IMR-90 (cell line): ENCODE measurements at regions not wholly inside any gene's neighbourhood (a gene's known extent, or its start where the extent isn't known, plus 50 kb on each side); places are given as distances from the start of the nearest gene placed in this dataset.

Source experiments
- ATAC-seq: fragments of 200-7000 bp; cut with Tn5 transposase; 2 replicates; pipeline ENCODE4 v1.9.1; 2020; ENCODE audit warnings: low read depth, mild to moderate bottlenecking, moderate library complexity
- BruUV-seq: library from RNA; stranded (reverse); fragments of 400-500 nt; replicated peaks from 2 replicates; lab custom pipeline; 2021; lab: Mats Ljungman, UMichigan
- CTCF ChIA-PET: fragments of 300-600 bp; formaldehyde crosslinking; extraction: SDS; loops from one replicate; lab custom pipeline; 2021; ENCODE audit warnings: antibody characterized with exemption; lab: Yijun Ruan, JAX
- POLR2A ChIA-PET: fragments of 300-600 bp; sonication (Branson Sonifier 250); formaldehyde crosslinking; loops from one replicate; lab custom pipeline; 2022; ENCODE audit warnings: antibody characterized with exemption; ENCODE audit not compliant: unreplicated experiment; lab: Charles Lee
- DNase-seq: peaks from one replicate; pipeline ENCODE4 v3.0.0; 2013
- H2AFZ ChIP-seq: replicated peaks from 2 replicates; pipeline ENCODE3; 2013; ENCODE audit warnings: low read length, mild to moderate bottlenecking; ENCODE audit not compliant: poor library complexity
- H2AK5ac ChIP-seq: 2 replicates; pipeline ENCODE4 v1.6.1; 2013; ENCODE audit warnings: low read depth, low read length, inconsistent platforms
- H2AK9ac ChIP-seq: replicated peaks from 2 replicates; pipeline ENCODE3; 2013; ENCODE audit warnings: mild to moderate bottlenecking, low read depth, low read length, moderate library complexity; ENCODE audit not compliant: poor library complexity
- H2BK120ac ChIP-seq: 2 replicates; pipeline ENCODE4 v1.6.1; 2013; ENCODE audit warnings: low read depth, low read length, inconsistent platforms
- H2BK15ac ChIP-seq: 3 replicates; pipeline ENCODE4 v1.6.1; 2013; ENCODE audit warnings: low read depth, low read length, inconsistent platforms
- H2BK20ac ChIP-seq: 2 replicates; pipeline ENCODE4 v1.6.1; 2013; ENCODE audit warnings: low read depth, mild to moderate bottlenecking, inconsistent platforms, low read length, moderate library complexity
- H2BK5ac ChIP-seq: 2 replicates; pipeline ENCODE4 v1.6.1; 2013; ENCODE audit warnings: mild to moderate bottlenecking, low read depth, low read length, inconsistent platforms; ENCODE audit not compliant: poor library complexity, severe bottlenecking
- H3K14ac ChIP-seq: replicated peaks from 2 replicates; pipeline ENCODE4 v1.6.1; 2013; ENCODE audit warnings: low read depth, low read length, inconsistent platforms
- H3K18ac ChIP-seq: 2 replicates; pipeline ENCODE4 v1.6.1; 2013; ENCODE audit warnings: low read depth, low read length, control low read depth
- H3K23ac ChIP-seq: 2 replicates; pipeline ENCODE4 v1.6.1; 2013; ENCODE audit warnings: low read depth, low read length, inconsistent platforms
- H3K27ac ChIP-seq: 2 replicates; pipeline ENCODE4 v1.5.1; 2013; ENCODE audit warnings: mild to moderate bottlenecking, control low read depth, low read length; ENCODE audit not compliant: insufficient read depth
- H3K27me3 ChIP-seq: 2 replicates; pipeline ENCODE4 v1.6.1; 2013; ENCODE audit warnings: low read length; ENCODE audit not compliant: control insufficient read depth, insufficient read depth
- H3K36me3 ChIP-seq: 2 replicates; pipeline ENCODE4 v1.6.1; 2013; ENCODE audit warnings: low read length, mixed read lengths; ENCODE audit not compliant: control insufficient read depth, insufficient read depth
- H3K4ac ChIP-seq: 2 replicates; pipeline ENCODE4 v1.6.1; 2013; ENCODE audit warnings: low read depth, low read length, inconsistent platforms
- H3K4me1 ChIP-seq: 2 replicates; pipeline ENCODE4 v1.6.1; 2013; ENCODE audit warnings: low read length, mixed read lengths; ENCODE audit not compliant: control insufficient read depth, insufficient read depth
- H3K4me2 ChIP-seq: 2 replicates; pipeline ENCODE4 v1.6.1; 2013; ENCODE audit warnings: low read depth, mild to moderate bottlenecking, control low read depth, low read length, moderate library complexity
- H3K4me3 ChIP-seq: 2 replicates; pipeline ENCODE4 v1.5.1; 2013; ENCODE audit warnings: low read depth, mild to moderate bottlenecking, control low read depth, low read length, moderate library complexity; ENCODE audit not compliant: insufficient read depth
- H3K56ac ChIP-seq: 2 replicates; pipeline ENCODE4 v1.6.1; 2013; ENCODE audit warnings: low read length, inconsistent platforms; ENCODE audit not compliant: insufficient read depth; ENCODE audit errors: extremely low read depth
- H3K79me1 ChIP-seq, 2 experiments: 2 replicates each; pipeline ENCODE4 v1.6.1; 2013; ENCODE audit warnings: low read length in 2 of 2, inconsistent platforms in 1 of 2, low read depth in 1 of 2
- H3K9ac ChIP-seq: 2 replicates; pipeline ENCODE4 v1.6.1; 2013; ENCODE audit warnings: low read depth, low read length, control low read depth
- H3K9me1 ChIP-seq: 2 replicates; pipeline ENCODE4 v1.6.1; 2013; ENCODE audit warnings: low read length, inconsistent platforms; ENCODE audit not compliant: insufficient read depth
- H3K9me3 ChIP-seq: 2 replicates; pipeline ENCODE4 v1.6.1; 2013; ENCODE audit warnings: low read length; ENCODE audit not compliant: control insufficient read depth, insufficient read depth
- H4K20me1 ChIP-seq: 2 replicates; pipeline ENCODE4 v1.6.1; 2013; ENCODE audit warnings: low read length, inconsistent platforms; ENCODE audit not compliant: insufficient read depth
- H4K5ac ChIP-seq: 2 replicates; pipeline ENCODE4 v1.6.1; 2013; ENCODE audit warnings: mild to moderate bottlenecking, low read depth, low read length, control low read depth
- H4K8ac ChIP-seq, 2 experiments: 2 replicates each; pipeline ENCODE4 v1.6.1; 2013; ENCODE audit warnings: low read depth in 2 of 2, low read length in 2 of 2, control low read depth in 1 of 2, inconsistent platforms in 1 of 2
- H4K91ac ChIP-seq: 2 replicates; pipeline ENCODE4 v1.6.1; 2013; ENCODE audit warnings: low read depth, low read length, inconsistent platforms; ENCODE audit not compliant: insufficient read depth
- BHLHE40 ChIP-seq: fragments of 150-350 bp; IDR thresholded peaks from 2 replicates; pipeline ENCODE4 v1.6.1; 2016; ENCODE audit warnings: mild to moderate bottlenecking, low read depth, low read length
- CEBPB ChIP-seq: IDR thresholded peaks from 2 replicates; pipeline ENCODE4 v1.6.1; 2012; ENCODE audit warnings: low read depth, low read length, improper control_type of control experiment
- CHD1 ChIP-seq: IDR thresholded peaks from 2 replicates; pipeline ENCODE4 v1.6.1; 2012; ENCODE audit warnings: low read depth, low read length, improper control_type of control experiment
- CTCF ChIP-seq: conservative IDR thresholded peaks from 2 replicates; pipeline ENCODE4 v1.5.1; 2012; ENCODE audit warnings: mild to moderate bottlenecking, low read depth, low read length, improper control_type of control experiment
- ELK1 ChIP-seq: fragments of 150-350 bp; IDR thresholded peaks from 2 replicates; pipeline ENCODE4 v1.6.1; 2016; ENCODE audit warnings: low read depth, mild to moderate bottlenecking, low read length, moderate library complexity, borderline replicate concordance
- FOS ChIP-seq: fragments of 150-350 bp; IDR thresholded peaks from 2 replicates; pipeline ENCODE4 v1.6.1; 2016; ENCODE audit warnings: low read depth, low read length
- MAFK ChIP-seq: IDR thresholded peaks from 2 replicates; pipeline ENCODE4 v1.6.1; 2012; ENCODE audit warnings: low read depth, low read length, improper control_type of control experiment
- MAZ ChIP-seq: IDR thresholded peaks from 2 replicates; pipeline ENCODE4 v1.6.1; 2012; ENCODE audit warnings: low read depth, mild to moderate bottlenecking, low read length, improper control_type of control experiment, moderate library complexity, borderline replicate concordance
- MXI1 ChIP-seq: IDR thresholded peaks from 2 replicates; pipeline ENCODE4 v1.6.1; 2012; ENCODE audit warnings: low read depth, mild to moderate bottlenecking, low read length, moderate library complexity, borderline replicate concordance
- NFE2L2 ChIP-seq: fragments of 150-350 bp; IDR thresholded peaks from 2 replicates; pipeline ENCODE4 v1.6.1; 2016; ENCODE audit warnings: low read depth, mild to moderate bottlenecking, low read length
- POLR2A ChIP-seq: IDR thresholded peaks from 2 replicates; pipeline ENCODE4 v1.6.1; 2012; ENCODE audit warnings: mild to moderate bottlenecking, low read depth, low read length
- RAD21 ChIP-seq: IDR thresholded peaks from 2 replicates; pipeline ENCODE4 v1.6.1; 2012; ENCODE audit warnings: low read length, improper control_type of control experiment
- RCOR1 ChIP-seq: IDR thresholded peaks from 2 replicates; pipeline ENCODE4 v1.6.1; 2012; ENCODE audit warnings: mild to moderate bottlenecking, low read length, improper control_type of control experiment; ENCODE audit not compliant: insufficient replicate concordance
- RFX5 ChIP-seq: IDR thresholded peaks from 2 replicates; pipeline ENCODE4 v1.8.0; 2012; ENCODE audit warnings: low read depth, mild to moderate bottlenecking, low read length, moderate library complexity
- SMC3 ChIP-seq: fragments of 150-350 bp; IDR thresholded peaks from 2 replicates; pipeline ENCODE4 v1.6.1; 2016; ENCODE audit warnings: low read depth, mild to moderate bottlenecking, antibody characterized with exemption, low read length, moderate library complexity
- USF2 ChIP-seq: fragments of 150-350 bp; IDR thresholded peaks from 2 replicates; pipeline ENCODE4 v1.6.1; 2017; ENCODE audit warnings: mild to moderate bottlenecking, antibody characterized with exemption, low read length, low read depth
- WGBS, 2 experiments: methylation state at CpG; one replicate each; pipeline versions ENCODE4 v1.1.5 to v1.1.7; 2013; ENCODE audit warnings: missing lambda C conversion rate in 2 of 2; ENCODE audit not compliant: insufficient read length in 1 of 2; ENCODE audit errors: extremely low coverage in 2 of 2; 5-methylcytosine and 5-hydroxymethylcytosine counted together
- dilution Hi-C: fragments of 300-500 bp; cut with HindIII; formaldehyde crosslinking; loops from one replicate; pipeline ENCODE4 v1.14.3; 2018; ENCODE audit warnings: low sequenced_read_pairs; ENCODE audit not compliant: unreplicated experiment
- in situ Hi-C: fragments of 300-500 bp; cut with MboI; formaldehyde crosslinking; loops from 3 replicates; pipeline ENCODE4 v1.14.3; 2019; ENCODE audit warnings: low sequenced_read_pairs, inconsistent platforms, mixed read lengths
- intact Hi-C: fragments of 100-400 bp; cut with micrococcal nuclease; formaldehyde crosslinking; loops from 2 replicates; pipeline ENCODE4 v1.10.0; 2022

- H3K56ac ChIP-seq = no peak overlapping the region
- ATAC-seq (no peak), DNase-seq (no peak)
- intact Hi-C loops = no loop called here
- H3K9me1 ChIP-seq = no peaks in the 10 kb centered on the region
- no peak overlapping the region for H3K18ac ChIP-seq
- no peaks in the 10 kb centered on the region for H3K4me1 ChIP-seq
- H2AFZ ChIP-seq = no peak overlapping the region
- H4K20me1 ChIP-seq = no peaks in the 10 kb centered on the region
- H3K36me3 ChIP-seq = no peaks in the 10 kb centered on the region
- POLR2A ChIA-PET = no interaction called here
- H4K8ac ChIP-seq = no peak overlapping the region
- H3K14ac ChIP-seq = no peak overlapping the region
- no peak overlapping the region for H2AK9ac ChIP-seq
- H4K5ac ChIP-seq = no peak overlapping the region
- H3K4me3 ChIP-seq = no peak overlapping the region
- no peak overlapping the region for H3K9ac ChIP-seq
- no peaks in the 10 kb centered on the region for H3K79me1 ChIP-seq
- no peaks in the 10 kb centered on the region for H3K27me3 ChIP-seq
- H4K91ac ChIP-seq = no peak overlapping the region
- no peak overlapping the region for H2BK20ac ChIP-seq
- no peak for TF ChIP-seq USF2
- no peak for TF ChIP-seq BHLHE40
- no peak for TF ChIP-seq RAD21
- TF ChIP-seq MAFK = no peak
- TF ChIP-seq CHD1 = no peak
- TF ChIP-seq RCOR1 = no peak
- TF ChIP-seq RFX5 = no peak
- no peak for TF ChIP-seq FOS
- no peak for TF ChIP-seq SMC3
- no peak for TF ChIP-seq POLR2A
- TF ChIP-seq MXI1 = no peak
- no peak for TF ChIP-seq ELK1
- TF ChIP-seq MAZ = no peak
- TF ChIP-seq CEBPB = no peak
- no peak for TF ChIP-seq NFE2L2
- no peak for TF ChIP-seq CTCF
- CTCF ChIA-PET = no interaction called here
- no peak overlapping the region for H3K23ac ChIP-seq
- dilution Hi-C loops = no loop called here
- no peak overlapping the region for H2AK5ac ChIP-seq
- in situ Hi-C loops = no loop called here
- no TSS peak for BruUV-seq
- WGBS, 2 experiments = 19% methylated on average over 3 of the region's 4 CpGs; no CpG with 5 or more reads in 1 of the 2 experiments
- H2BK15ac ChIP-seq = no peak overlapping the region
- peaks cover 6% of the 10 kb centered on the region; the same call in 1 of the 2 replicates for H3K9me3 ChIP-seq
- H3K4ac ChIP-seq = no peak overlapping the region
- H3K4me2 ChIP-seq = no peak overlapping the region
- H3K27ac ChIP-seq = no peak overlapping the region
- H2BK120ac ChIP-seq = no peak overlapping the region
- no peak overlapping the region for H2BK5ac ChIP-seq
Measured at GRCh38 chr3:35254917-35255316, 384.4 kb upstream of the ARPP21 start.
